Stomach (tissue), 4 donors: ENCODE measurements at regions not wholly inside any gene's neighbourhood (a gene's known extent, or its start where the extent isn't known, plus 50 kb on each side); places are given as distances from the start of the nearest gene placed in this dataset.
"Not testable (repeated sequence)": the region's sequence is repeated elsewhere in the genome, so short reads cannot be mapped to it uniquely, and the experiment has no call there.

Experiments used
- CTCF ChIP-seq, 7 experiments: fragments of 450-650 bp in 4 of 7; fragments of 200-600 bp in 3 of 7; sonication (generic) in 3 of 7; IDR thresholded peaks; one replicate each; pipeline ENCODE4 v1.5.1; 2016 to 2019; ENCODE audit warnings: antibody characterized with exemption in 7 of 7, control low read depth in 2 of 7, mild to moderate bottlenecking in 1 of 7
- EP300 ChIP-seq: sonication (generic); formaldehyde crosslinking; IDR thresholded peaks from one replicate; pipeline ENCODE4 v1.6.1; 2017; ENCODE audit warnings: antibody characterized with exemption
- POLR2A ChIP-seq, 4 donors: fragments of 450-650 bp; IDR thresholded peaks; one replicate each; pipeline ENCODE4 v1.6.1; 2016; ENCODE audit warnings: antibody characterized with exemption in 4 of 4, control low read depth in 2 of 4, mild to moderate bottlenecking in 1 of 4, moderate library complexity in 1 of 4
- POLR2AphosphoS5 ChIP-seq, 3 donors: sonication (generic); formaldehyde crosslinking; IDR thresholded peaks; one replicate each; pipeline ENCODE4 v1.6.1; 2016; ENCODE audit warnings: antibody characterized with exemption in 3 of 3

GRCh38 chr2:34677591-34677990 is 1078.5 kb upstream of the FAM98A start:
- not testable (repeated sequence) for TF ChIP-seq POLR2A (IDR thresholded peaks at IDR 0.05); CTCF (IDR thresholded peaks at IDR 0.05); POLR2AphosphoS5 (IDR thresholded peaks at IDR 0.05); EP300
